Activated naive CD4-positive, alpha-beta T cell treated with anti-CD3 and anti-CD28 coated beads, Interleukin-2, amount 50 U/mL, for 72 hours (primary cell): ENCODE measurements at regions not wholly inside any gene's neighbourhood (a gene's known extent, or its start where the extent isn't known, plus 50 kb on each side); places are given as distances from the start of the nearest gene placed in this dataset.

Experiments
- ATAC-seq, 2 donors: fragments of 150-1000 bp; cut with Tn5 transposase; 2 replicates each; pipeline ENCODE4 v1.10.0; 2021; ENCODE audit warnings: mild to moderate bottlenecking in 2 of 2, moderate library complexity in 2 of 2
- DNase-seq, 2 donors: peaks; one replicate each; pipeline ENCODE4 v3.0.0; 2021 to 2022; ENCODE audit warnings: low spot score in 2 of 2
- H3K27ac Mint-ChIP-seq, 2 donors: one replicate each; pipeline ENCODE4 v1.8.0; 2022; ENCODE audit warnings: mild to moderate bottlenecking in 2 of 2, mixed read lengths in 2 of 2
- H3K36me3 Mint-ChIP-seq, 2 donors: one replicate each; pipeline ENCODE4 v1.8.0; 2022; ENCODE audit warnings: mixed read lengths in 2 of 2
- H3K9me3 Mint-ChIP-seq, 2 donors: one replicate each; pipeline ENCODE4 v1.8.0; 2022; ENCODE audit warnings: mixed read lengths in 2 of 2

DNA sequence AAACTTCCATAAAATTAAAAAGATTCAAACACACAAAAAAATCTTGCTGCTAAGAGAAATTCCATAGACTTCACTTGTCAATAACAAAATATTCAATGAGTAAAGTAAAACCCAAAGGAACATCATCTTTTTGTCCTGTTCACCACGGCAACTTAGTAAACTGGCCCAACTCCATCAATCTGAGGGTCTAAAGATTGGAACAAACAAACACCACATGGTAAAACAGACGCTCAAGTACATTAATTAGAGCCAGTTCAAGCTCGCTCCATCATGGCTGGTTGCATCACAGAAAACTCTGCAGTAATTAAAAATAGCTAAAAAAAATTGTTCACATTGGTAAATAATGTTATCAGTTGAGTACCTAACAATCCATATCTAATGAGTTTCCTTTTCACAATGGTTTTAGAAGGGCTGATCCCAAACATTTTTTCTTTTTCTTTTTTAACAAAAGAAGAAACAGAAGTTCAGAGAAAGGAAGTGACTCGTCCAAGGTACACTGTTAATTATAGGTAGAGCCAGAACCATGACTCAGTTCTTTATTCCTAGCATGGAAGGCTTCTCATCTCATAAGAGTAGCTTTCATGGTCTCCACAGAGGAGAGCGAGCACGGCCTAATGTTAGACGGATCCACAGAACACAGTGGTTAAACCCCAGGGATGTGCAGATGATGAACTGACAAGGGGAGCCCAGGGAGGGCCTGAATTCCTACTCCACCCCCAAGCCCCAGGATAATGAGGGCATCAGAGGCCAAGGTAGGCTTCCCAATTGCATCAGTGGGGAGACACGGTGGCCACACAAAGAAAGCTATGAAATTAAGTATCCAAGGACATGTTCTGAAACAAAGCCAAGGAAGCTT, 79.2 kb upstream of the ARHGEF3 start:
- peaks cover 0 to 26% of the 10 kb centered on the region in 2 donors for H3K36me3 Mint-ChIP-seq
- peak; percentile 29 to 36 for ATAC-seq
- H3K27ac Mint-ChIP-seq: peak overlapping the region in 1 of 2 donors; percentile 36
- DNase-seq: no peak
- peaks cover 0 to 5% of the 10 kb centered on the region in 2 donors for H3K9me3 Mint-ChIP-seq

DNA sequence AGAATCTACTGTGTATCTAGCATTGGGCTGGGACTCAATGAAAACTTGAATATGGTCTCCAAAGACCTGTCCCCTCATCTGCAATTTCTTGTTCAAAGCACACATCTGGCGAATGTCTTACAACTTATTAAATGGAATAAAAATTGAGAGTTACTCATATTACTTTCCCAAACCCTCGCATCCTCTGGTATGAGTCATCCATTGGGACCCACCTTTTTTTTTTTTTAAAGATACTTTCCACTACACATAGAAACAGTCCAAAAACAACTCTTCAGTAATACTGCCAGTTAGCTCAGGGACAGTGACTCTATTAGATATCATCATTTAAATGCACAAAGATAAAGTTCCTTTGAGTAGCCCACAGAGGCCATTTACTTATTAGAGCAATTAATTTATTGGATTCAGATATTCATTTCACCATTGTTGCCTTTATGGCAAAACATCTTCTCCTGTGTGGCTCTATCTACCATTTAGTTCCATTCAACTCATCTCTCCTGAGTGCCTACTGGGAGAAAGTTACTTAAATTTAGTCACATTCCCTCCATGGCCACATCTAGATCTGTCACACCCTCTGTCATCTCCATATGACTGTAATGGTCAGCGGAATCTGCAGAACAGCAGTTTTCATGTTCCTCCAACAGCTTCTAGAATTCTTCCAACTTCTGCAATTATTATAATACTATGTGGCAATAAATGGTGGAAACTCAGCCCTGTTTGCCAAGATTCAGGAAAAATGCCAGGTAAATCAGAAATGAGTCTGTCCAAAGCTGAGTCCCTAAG, 77.9 kb upstream of the ARHGEF3 start:
- peak overlapping the region; percentile 87 to 96 for H3K27ac Mint-ChIP-seq
- H3K9me3 Mint-ChIP-seq: peaks cover 0 to 8% of the 10 kb centered on the region in 2 donors
- no peak for DNase-seq
- ATAC-seq: peak; percentile 46 to 79
- peaks cover 0 to 30% of the 10 kb centered on the region in 2 donors for H3K36me3 Mint-ChIP-seq

DNA sequence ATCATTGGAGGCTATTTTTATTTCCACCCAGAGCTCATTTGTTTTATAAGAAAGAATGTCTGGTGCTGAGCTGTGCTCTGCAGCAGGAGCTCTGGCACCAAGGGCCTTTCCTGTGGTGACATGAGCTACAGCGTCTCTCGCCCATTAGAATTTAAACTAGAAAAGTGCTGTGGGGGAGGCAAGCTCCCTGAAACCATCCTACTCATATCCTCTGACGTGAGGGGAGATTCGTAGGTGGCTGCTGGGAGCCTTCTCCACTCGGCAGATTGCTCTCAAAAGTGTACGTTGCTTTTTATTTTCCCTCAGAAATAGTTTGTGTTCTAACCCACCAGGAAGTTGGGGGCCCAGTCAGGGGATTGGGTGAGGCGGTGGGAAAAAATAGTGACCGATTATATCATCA, 76.3 kb upstream of the ARHGEF3 start:
- DNase-seq (peak; percentile 52 to 65), ATAC-seq (peak; percentile 85 to 93)
- Mint-ChIP-seq H3K9me3 (peaks cover 0 to 8% of the 10 kb centered on the region in 2 donors), H3K36me3 (peaks cover 0 to 24% of the 10 kb centered on the region in 2 donors), H3K27ac (peak overlapping the region; percentile 87 to 96)

DNA sequence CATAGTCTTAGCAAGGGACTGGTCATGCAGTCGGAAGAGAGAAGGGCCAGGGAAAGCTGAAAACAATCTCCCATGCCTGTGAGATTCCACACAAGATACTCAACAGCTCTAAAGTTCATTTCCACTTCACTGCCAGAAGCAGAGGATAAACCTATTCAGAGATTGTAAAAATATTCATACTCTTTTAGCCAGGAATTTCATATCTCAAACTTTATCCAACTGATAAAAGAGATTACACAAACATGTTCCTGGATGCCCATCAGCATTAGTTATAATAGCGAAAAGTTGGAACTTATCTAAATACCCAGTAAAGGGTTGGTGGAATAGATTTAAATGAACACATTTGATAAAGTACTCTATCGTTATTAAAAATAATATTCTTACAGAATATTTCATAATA, 75.2 kb upstream of the ARHGEF3 start:
- Mint-ChIP-seq H3K9me3 (peaks cover 0 to 8% of the 10 kb centered on the region in 2 donors), H3K27ac (peak overlapping the region in 1 of 2 donors; percentile 61), H3K36me3 (peaks cover 0 to 23% of the 10 kb centered on the region in 2 donors)
- no peak for ATAC-seq
- no peak for DNase-seq

DNA sequence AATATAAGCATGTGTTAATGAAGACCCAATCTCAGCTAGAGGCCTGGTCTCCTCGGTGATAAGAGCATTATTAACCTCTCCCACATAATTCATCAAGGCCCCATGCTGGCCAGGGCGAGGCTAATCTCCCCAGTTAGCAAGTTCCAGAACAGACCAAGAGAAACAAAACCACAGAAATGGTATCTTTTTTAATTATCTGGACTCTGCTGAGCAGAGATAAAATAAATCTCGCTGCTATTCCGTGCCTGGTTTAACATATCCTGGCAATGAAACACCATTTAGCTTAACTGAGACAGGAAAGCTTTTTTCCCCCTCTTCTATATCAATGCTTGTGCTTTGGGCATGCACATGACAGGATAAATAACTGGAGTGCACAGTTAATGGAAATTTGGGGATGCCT, 72.5 kb upstream of the ARHGEF3 start:
- Mint-ChIP-seq H3K36me3 (peaks cover 0 to 10% of the 10 kb centered on the region in 2 donors), H3K27ac (no peak overlapping the region), H3K9me3 (peaks cover 0 to 8% of the 10 kb centered on the region in 2 donors)
- DNase-seq (no peak), ATAC-seq (no peak)

DNA sequence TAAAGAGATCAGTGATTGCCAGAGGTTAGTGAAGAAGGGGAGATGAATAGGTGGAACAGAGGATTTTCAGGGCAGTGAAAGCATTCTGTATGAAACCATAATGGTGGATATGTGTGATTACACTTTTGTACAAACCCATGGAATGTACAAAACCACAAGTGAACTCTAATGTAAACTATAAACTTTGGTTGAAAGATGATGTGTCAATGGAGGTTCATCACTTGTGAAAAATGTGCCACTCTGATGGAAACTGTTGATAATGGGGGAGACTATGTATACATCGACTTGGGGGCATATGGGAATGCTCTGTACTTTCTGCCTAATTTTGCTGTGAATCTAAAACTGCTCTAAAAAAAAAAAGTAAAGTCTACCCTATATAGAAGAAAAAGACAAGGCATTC, 68.7 kb upstream of the ARHGEF3 start:
- no peak overlapping the region for H3K27ac Mint-ChIP-seq
- no peak for DNase-seq
- no peaks in the 10 kb centered on the region for H3K9me3 Mint-ChIP-seq
- peak; percentile 19 to 56 for ATAC-seq
- no peaks in the 10 kb centered on the region for H3K36me3 Mint-ChIP-seq

DNA sequence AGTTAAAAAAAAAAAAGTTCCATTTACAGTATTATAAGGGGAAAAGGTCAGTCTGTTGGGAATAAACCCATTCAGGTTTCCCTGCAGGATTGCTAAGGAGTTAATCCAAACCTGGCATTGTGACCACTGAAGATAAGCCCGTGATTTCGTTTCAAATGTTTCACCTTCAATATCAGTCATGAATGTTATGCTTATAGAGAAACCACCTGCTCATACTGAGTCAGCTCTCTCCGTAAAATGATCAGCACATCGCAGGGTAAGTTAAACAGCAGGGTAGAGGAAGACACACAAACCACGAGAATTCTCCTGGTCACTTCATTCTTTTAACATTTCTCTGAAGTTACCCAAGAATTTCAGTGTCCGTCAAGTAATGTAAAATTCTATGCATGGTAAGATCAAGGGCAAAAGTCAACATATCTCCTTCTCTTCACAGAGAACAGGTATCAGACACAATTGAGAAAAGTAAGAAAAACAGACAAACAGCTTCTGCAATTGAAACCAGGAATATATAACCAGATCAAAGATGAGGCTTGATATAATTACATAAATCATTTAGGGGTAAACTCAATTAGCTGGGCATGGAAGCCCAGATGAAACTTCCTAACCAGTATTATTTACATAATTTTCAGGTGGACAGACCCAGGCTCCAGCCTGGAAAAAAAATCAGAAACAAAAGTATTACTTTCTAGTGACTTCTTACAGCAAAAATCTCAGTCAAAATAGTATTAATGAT, 67.6 kb upstream of the ARHGEF3 start:
- H3K27ac Mint-ChIP-seq: peak overlapping the region in 1 of 2 donors; percentile 20
- H3K36me3 Mint-ChIP-seq: no peaks in the 10 kb centered on the region
- DNase-seq (no peak), ATAC-seq (peak; percentile 85 to 87)
- no peaks in the 10 kb centered on the region for H3K9me3 Mint-ChIP-seq

DNA sequence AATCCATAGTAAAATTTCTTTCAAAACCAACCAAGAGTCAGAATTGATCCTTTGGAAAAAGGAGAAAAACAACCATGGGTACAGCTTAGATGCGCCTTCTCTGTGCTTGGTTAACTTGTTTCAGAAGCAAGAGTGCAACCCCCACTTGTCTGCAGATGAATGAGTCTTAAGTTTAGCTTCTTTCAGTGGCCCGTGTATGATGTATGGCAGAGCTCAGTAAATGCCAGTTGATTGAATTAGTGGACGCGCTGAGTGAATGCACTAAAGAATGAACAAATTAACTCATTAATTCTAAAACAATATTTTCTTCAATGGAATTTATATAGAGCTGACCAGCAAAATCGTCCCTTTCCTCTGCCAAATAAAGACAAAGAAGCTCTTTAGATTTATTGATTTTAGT, 67.0 kb upstream of the ARHGEF3 start:
- DNase-seq: no peak
- Mint-ChIP-seq H3K36me3 (no peaks in the 10 kb centered on the region), H3K9me3 (no peaks in the 10 kb centered on the region), H3K27ac (peak overlapping the region in 1 of 2 donors; percentile 70)
- ATAC-seq: no peak

DNA sequence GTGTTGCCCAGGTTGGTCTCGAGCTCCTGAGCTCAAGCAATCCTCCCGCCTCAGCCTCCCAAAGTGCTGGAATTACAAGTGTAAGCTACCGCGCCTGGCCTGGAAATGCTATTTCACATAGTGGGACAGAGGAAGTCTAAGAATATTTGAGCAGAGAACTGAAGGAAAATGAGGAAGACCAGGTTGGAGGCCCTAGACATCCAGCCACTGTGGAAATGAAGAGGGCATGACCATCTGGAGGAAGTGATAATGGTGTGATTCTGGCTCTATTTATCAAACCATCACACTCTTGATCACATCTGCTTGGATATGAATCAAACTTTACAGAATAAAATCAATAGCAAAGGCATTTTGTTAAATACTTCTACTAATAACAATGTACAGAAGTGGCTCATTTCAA, 65.9 kb upstream of the ARHGEF3 start:
- DNase-seq (no peak), ATAC-seq (no peak)
- no peak overlapping the region for H3K27ac Mint-ChIP-seq
- no peaks in the 10 kb centered on the region for H3K9me3 Mint-ChIP-seq
- no peaks in the 10 kb centered on the region for H3K36me3 Mint-ChIP-seq

DNA sequence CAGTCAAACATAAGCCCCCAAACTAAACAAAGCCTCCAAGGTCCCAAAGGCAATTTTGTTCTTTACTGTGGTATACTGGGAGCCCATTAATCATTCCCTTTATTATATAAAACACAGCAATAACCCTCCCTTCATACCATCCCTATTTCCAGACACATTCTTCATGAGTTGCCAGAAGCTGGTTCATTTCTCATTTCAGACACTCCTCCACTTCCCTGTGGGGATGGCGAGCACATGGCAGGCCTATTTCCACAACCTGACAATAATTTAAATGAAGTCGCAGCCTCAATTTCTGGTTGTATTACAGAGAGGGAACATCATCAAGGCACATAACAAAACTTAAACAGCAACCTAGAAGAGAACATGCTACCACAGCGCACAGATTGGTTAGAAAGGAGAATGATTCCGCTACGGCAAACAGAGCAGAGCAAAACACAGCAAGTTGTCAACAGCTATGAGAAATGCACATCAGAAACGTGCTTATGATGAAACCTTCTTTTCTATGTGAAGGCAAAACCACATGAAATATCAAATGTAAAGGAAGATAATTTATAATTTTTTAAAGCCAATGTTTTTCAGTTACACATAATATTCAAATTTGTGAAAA, 63.3 kb upstream of the ARHGEF3 start:
- no peak for ATAC-seq
- H3K36me3 Mint-ChIP-seq: no peaks in the 10 kb centered on the region
- no peak for DNase-seq

DNA sequence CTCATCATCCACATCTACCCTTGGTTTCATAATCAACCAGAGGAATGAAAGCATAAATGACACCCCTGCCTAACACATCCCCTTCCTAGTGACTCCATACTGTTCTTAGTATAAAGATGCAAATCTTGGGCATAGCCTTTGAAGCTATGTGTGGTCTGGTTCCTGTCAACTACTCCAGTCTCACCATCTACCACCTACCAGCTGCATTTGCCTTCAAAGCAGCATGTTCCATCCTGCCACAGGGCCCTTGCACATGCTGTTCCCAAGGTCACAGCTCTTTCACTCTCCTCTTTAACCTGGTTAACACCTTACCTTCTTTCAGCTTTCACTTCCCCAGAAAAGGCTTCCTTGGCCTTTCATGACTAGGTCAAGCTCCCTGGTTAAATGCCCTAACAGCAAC, 62.3 kb upstream of the ARHGEF3 start:
- peak; percentile 61 to 67 for DNase-seq
- Mint-ChIP-seq H3K9me3 (no peaks in the 10 kb centered on the region), H3K27ac (peak overlapping the region; percentile 50 to 95), H3K36me3 (no peaks in the 10 kb centered on the region)
- ATAC-seq: peak; percentile 88 to 94

More for the DNA sequence above, 63.3 kb upstream of the ARHGEF3 start:
- Mint-ChIP-seq H3K27ac (peak overlapping the region in 1 of 2 donors; percentile 39), H3K9me3 (no peaks in the 10 kb centered on the region)

DNA sequence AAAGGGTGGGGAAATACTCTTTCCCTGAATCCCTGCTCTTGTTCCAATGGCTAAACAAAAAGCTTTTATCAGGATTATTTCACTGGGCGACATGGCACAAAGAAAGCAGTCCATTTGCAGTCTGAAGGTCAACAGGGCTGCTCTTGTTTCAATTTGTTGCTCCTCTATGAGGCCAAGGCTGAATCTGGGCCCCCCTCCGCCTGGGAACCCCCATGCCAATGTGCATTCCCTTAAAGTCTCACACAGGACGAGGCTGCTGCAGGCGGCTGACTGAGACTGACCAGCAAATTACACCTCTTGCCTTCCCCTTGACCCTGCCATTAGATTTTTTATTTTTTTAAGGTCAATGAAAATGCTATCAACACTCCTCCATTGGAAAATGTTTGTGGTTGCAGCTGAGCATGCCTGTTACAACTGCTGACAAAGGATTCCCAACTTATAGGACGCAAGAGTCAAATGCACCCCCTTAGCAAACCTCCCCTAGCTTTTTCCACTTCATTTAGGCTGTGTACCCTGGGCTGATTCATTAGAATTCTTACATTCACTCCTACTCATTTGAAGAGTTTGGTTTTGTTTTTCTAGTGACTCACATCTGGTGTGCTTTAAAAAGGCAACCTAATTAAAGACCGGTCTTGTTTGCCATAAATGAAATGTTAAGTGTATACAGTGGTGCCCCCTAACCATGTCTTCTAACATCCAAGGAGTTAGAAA, 60.8 kb upstream of the ARHGEF3 start:
- ATAC-seq: peak; percentile 62 to 80
- no peak for DNase-seq
- H3K36me3 Mint-ChIP-seq: no peaks in the 10 kb centered on the region

DNA sequence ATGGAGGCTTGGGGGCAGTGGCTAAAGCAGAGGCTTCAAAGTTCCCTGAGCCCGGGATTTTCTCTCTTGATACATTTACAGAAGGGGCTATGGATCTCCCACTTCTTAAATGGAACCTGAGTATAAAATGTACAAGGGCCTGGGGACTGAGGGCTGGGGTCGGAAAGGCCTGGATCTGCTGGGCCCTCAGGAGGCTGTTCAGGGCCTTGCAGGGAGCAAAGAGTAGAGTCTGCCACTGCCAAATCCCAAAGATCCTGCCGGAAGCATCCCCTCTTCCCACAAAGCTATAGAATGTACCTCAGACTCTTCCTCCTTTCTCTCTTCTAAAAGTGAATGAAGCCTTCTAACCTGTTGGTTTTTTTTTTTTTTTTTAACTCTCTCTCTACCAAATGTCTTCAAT, 59.8 kb upstream of the ARHGEF3 start:
- Mint-ChIP-seq H3K36me3 (no peaks in the 10 kb centered on the region), H3K27ac (peak overlapping the region in 1 of 2 donors; percentile 20), H3K9me3 (no peaks in the 10 kb centered on the region)
- no peak for ATAC-seq
- DNase-seq: no peak

More for the DNA sequence above, 60.8 kb upstream of the ARHGEF3 start:
- H3K27ac Mint-ChIP-seq: peak overlapping the region; percentile 50 to 95
- no peaks in the 10 kb centered on the region for H3K9me3 Mint-ChIP-seq

DNA sequence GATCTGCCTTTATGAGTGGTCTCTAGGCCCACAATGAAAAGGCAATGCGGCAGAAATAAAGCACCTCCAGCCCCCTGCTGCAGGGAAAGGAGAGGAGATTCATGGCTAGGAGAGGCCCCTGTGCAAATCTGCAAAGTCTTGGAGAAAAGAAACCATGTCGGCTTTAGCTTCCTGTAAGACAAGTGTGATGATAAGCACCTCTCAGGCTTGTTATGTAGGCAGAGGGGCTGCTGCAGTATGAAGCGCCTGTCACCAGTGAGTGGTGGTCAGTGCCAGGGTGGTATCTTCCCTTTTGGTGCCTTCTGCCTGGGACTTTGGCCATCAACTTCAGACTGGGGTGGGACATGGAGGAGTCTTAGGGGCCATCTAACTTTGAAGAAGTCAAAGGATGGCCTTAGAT, 59.2 kb upstream of the ARHGEF3 start:
- Mint-ChIP-seq H3K9me3 (no peaks in the 10 kb centered on the region), H3K36me3 (no peaks in the 10 kb centered on the region), H3K27ac (peak overlapping the region in 1 of 2 donors; percentile 31)
- ATAC-seq (no peak), DNase-seq (no peak)

DNA sequence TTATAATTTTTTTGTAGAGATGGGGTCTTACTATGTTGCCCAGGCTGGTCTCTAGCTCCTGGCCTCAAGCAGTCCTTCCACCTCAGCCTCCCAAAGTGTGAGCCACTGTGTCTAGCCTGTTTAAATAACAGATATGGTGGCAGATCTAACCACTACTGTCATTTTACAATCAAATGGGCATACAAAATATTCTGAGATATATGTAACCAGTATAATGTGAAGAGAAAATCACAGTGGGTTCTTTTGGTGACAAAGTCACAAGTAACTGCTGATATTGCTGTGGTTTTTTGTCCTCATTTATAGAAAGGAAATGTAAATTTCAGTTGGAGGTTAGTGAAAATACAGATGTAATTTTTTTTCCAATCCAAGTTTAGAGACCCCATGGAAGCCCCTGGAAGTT, 58.6 kb upstream of the ARHGEF3 start:
- DNase-seq (no peak), ATAC-seq (no peak)
- H3K36me3 Mint-ChIP-seq: no peaks in the 10 kb centered on the region
- H3K27ac Mint-ChIP-seq: no peak overlapping the region
- no peaks in the 10 kb centered on the region for H3K9me3 Mint-ChIP-seq

DNA sequence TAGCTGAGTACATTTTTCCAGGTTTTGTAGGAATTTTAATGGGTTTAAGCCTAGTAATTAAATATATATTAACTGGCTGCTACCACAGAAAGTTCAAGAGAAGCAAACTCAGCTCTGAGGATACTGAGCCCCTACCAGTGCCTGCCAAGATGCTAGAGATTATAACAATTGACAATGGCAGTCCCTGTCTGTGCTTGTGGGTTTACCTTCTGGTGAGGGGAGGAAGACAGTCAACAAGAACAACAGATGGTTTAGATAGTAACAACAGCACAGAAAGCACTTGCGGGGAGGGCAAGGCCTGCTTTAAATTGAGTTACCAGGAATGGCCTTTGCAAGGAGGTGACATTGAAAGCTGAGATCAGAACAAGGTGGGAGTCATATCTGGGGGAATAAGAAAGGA, 56.6 kb upstream of the ARHGEF3 start:
- H3K9me3 Mint-ChIP-seq: no peaks in the 10 kb centered on the region
- H3K36me3 Mint-ChIP-seq: no peaks in the 10 kb centered on the region
- no peak overlapping the region for H3K27ac Mint-ChIP-seq
- DNase-seq: no peak
- no peak for ATAC-seq
